Activated T-helper 1 cell treated with anti-CD3 and anti-CD28 coated beads, Interleukin-12 subunit alpha, Interleukin-12 subunit beta, Interleukin-2, Interleukin-4 antibody, amounts not matched to agents 30 ng/mL and 10 ng/mL and 1 ng/mL, durations not matched to agents 14 hours and 24 hours and 36 hours (primary cell): ENCODE measurements at regions not wholly inside any gene's neighbourhood (a gene's known extent, or its start where the extent isn't known, plus 50 kb on each side); places are given as distances from the start of the nearest gene placed in this dataset.
"Not testable (repeated sequence)": the region's sequence is repeated elsewhere in the genome, so short reads cannot be mapped to it uniquely, and the experiment has no call there.

Source experiments
- DNase-seq: peaks from one replicate; pipeline ENCODE4 v3.0.0; 2021; ENCODE audit warnings: low spot score
- H3K27ac Mint-ChIP-seq: one replicate; pipeline ENCODE4 v1.8.0; 2021; ENCODE audit warnings: mild to moderate bottlenecking, mixed read lengths
- H3K27me3 Mint-ChIP-seq: one replicate; pipeline ENCODE4 v1.8.0; 2022; ENCODE audit warnings: mild to moderate bottlenecking, moderate library complexity, mixed read lengths; ENCODE audit not compliant: insufficient read depth
- H3K36me3 Mint-ChIP-seq: one replicate; pipeline ENCODE4 v1.8.0; 2021; ENCODE audit warnings: low read depth, mixed read lengths
- H3K4me1 Mint-ChIP-seq: one replicate; pipeline ENCODE4 v1.8.0; 2021; ENCODE audit warnings: low read depth, mixed read lengths
- H3K4me3 Mint-ChIP-seq: one replicate; pipeline ENCODE4 v1.8.0; 2021; ENCODE audit warnings: mild to moderate bottlenecking, moderate library complexity, mixed read lengths
- H3K9me3 Mint-ChIP-seq: one replicate; pipeline ENCODE4 v1.8.0; 2021; ENCODE audit warnings: mixed read lengths
- intact Hi-C: fragments of 100-400 bp; cut with micrococcal nuclease; formaldehyde crosslinking; loops from one replicate; pipeline ENCODE4 v1.15.1; 2024

DNA sequence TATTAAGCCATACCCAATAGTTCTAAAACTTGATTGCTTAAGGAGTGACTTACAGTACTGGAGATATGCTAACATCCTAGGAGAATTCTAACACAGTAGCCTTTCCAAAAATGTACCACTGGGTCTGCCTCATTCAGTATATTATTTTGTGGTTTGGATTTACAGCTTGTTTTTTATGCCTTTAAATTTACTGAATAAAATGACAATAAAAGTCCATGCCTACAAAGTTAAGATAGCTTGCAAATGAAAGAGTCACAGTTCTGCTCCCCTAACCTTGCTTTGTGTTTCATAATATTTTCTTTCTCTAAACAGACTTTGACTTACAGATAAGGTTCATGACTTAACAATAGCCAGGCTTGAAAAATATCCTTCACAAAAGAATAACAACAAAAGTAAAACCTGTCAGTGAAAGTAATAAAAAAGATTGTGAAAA, 951.1 kb upstream of the NUDT12 start:
- no peaks in the 10 kb centered on the region for H3K4me1 Mint-ChIP-seq
- H3K27me3 Mint-ChIP-seq, result no peaks in the 10 kb centered on the region
- no peak for DNase-seq
- intact Hi-C loops, result no loop called here
- no peaks in the 10 kb centered on the region for H3K36me3 Mint-ChIP-seq
- no peak overlapping the region for H3K4me3 Mint-ChIP-seq
- H3K27ac Mint-ChIP-seq, result no peak overlapping the region
- peaks cover 1% of the 10 kb centered on the region for H3K9me3 Mint-ChIP-seq

DNA sequence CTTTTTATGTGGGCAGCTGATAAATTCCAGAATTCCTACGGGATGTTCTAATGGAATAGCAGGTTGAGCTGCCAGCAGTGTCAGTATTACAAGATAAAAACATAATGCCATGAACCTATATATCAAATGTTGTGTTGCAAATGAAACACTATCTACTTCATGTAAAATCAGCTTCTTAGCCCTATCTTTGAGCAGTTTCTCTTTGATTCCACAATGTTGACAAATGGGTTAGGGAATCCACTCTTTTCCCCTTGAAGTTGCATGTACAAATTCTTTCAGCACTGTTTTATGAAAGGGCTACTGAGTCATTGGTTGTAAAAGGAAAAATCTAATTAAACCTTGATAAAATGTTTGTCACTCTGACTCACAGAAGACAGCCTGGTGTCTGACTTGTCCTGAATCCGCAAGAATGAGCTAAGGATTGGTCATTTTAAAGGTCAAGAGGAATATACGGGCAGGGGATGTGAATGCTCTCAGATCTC, 950.6 kb upstream of the NUDT12 start:
- H3K36me3 Mint-ChIP-seq, result no peaks in the 10 kb centered on the region
- H3K27me3 Mint-ChIP-seq, result no peaks in the 10 kb centered on the region
- intact Hi-C loops, result no loop called here
- no peak overlapping the region for H3K4me3 Mint-ChIP-seq
- no peak for DNase-seq
- peaks cover 4% of the 10 kb centered on the region for H3K9me3 Mint-ChIP-seq
- no peak overlapping the region for H3K27ac Mint-ChIP-seq
- no peaks in the 10 kb centered on the region for H3K4me1 Mint-ChIP-seq

DNA sequence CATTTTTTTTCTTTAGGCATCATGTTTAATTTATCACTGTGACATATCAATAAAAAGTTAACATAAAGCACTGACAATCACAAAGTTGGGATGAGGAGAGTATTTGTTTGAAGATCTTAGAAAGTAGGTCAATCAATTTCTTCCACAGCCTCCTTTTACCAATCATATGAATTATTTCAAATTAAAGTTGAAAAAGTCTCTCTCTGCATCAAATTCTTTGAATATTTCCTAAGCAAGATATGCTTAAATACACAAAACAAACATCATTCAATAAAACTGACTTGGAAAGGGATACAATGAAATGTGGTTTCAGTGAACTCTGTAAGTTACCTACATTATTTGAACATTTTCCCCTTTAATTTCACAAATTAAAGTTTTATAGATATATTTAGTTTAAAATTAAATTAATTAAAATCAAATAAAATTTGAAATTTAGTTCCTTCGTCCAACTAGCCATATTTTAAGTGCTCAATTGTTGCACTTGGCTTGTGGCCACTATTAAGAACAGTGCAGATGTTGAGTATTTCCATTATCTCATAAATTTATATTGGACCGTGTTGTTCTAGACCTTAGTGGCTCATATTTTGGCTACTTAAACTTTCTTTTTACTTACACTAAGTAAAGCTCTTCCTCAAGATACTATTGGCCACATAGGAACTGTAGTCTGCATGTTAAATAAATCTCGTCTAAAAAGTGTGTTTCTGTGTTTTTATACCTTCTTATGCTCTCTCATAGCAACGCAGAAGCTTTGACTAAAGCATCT, 949.7 kb upstream of the NUDT12 start:
- no peak overlapping the region for H3K27ac Mint-ChIP-seq
- no peak overlapping the region for H3K4me3 Mint-ChIP-seq
- DNase-seq, result no peak
- H3K27me3 Mint-ChIP-seq, result no peaks in the 10 kb centered on the region
- intact Hi-C loops, result no loop called here
- H3K4me1 Mint-ChIP-seq, result no peaks in the 10 kb centered on the region
- no peaks in the 10 kb centered on the region for H3K36me3 Mint-ChIP-seq
- H3K9me3 Mint-ChIP-seq, result peaks cover 4% of the 10 kb centered on the region

DNA sequence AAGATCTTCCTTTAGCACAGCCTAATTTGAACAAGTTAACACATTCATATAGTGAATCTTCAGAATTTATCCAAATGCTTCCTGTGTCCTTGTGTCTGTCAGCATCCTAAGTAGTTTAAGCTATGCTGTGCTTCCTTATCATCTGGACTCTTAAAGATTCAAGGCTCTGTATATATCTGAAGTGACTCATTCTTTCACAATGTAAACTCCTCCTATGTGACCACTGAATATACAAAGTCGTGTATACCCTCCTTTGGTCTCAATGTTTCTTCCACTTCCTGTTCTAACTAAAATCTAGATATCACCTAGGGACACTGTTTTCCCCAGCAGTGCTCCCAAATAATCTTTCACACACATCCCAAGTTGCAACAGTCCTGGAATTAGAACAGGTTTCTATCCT, 935.7 kb upstream of the NUDT12 start:
- Mint-ChIP-seq H3K9me3 (peaks cover 17% of the 10 kb centered on the region), H3K27ac (no peak overlapping the region), H3K4me3 (no peak overlapping the region), H3K27me3 (no peaks in the 10 kb centered on the region), H3K4me1 (no peaks in the 10 kb centered on the region), H3K36me3 (no peaks in the 10 kb centered on the region)
- no peak for DNase-seq
- intact Hi-C loops, result no loop called here

DNA sequence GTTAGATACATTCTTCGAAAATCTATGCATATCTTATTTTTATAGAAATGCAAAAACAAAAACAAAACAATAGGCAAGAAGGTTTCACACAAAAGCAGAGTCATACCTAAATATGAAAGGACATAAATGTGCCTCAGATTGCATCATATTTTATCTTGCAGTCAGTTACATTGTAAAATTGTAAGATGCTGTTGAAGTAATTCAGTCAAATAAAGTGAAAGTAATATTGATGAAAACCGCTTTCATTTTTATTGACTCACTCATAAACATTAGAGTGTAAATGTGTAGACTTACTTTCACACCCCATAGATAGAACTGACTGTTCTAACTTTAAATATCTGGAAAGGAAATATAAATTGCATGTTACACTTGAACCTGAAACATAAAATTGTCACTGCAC, 931.5 kb upstream of the NUDT12 start:
- H3K4me3 Mint-ChIP-seq, result no peak overlapping the region
- peaks cover 5% of the 10 kb centered on the region for H3K9me3 Mint-ChIP-seq
- H3K27ac Mint-ChIP-seq, result no peak overlapping the region
- no peaks in the 10 kb centered on the region for H3K27me3 Mint-ChIP-seq
- no peak for DNase-seq
- intact Hi-C loops, result no loop called here
- H3K4me1 Mint-ChIP-seq, result no peaks in the 10 kb centered on the region
- H3K36me3 Mint-ChIP-seq, result no peaks in the 10 kb centered on the region

- H3K4me3 Mint-ChIP-seq, result no peak overlapping the region
- H3K27ac Mint-ChIP-seq, result no peak overlapping the region
- intact Hi-C loops, result no loop called here
- no peaks in the 10 kb centered on the region for H3K36me3 Mint-ChIP-seq
- no peaks in the 10 kb centered on the region for H3K27me3 Mint-ChIP-seq
- no peaks in the 10 kb centered on the region for H3K4me1 Mint-ChIP-seq
- H3K9me3 Mint-ChIP-seq, result peaks cover 12% of the 10 kb centered on the region
- DNase-seq, result no peak
These were observed 910.2 kb upstream of the NUDT12 start for GRCh38 chr5:104472811-104473210.

GRCh38 chr5:104456122-104456521, 893.5 kb upstream of the NUDT12 start:
- intact Hi-C loops, result no loop called here
- Mint-ChIP-seq H3K4me3 (no peak overlapping the region), H3K36me3 (no peaks in the 10 kb centered on the region), H3K4me1 (no peaks in the 10 kb centered on the region), H3K27me3 (no peaks in the 10 kb centered on the region), H3K9me3 (peaks cover 15% of the 10 kb centered on the region), H3K27ac (no peak overlapping the region)
- DNase-seq, result no peak

- Mint-ChIP-seq H3K27ac (no peak overlapping the region), H3K4me3 (no peak overlapping the region), H3K9me3 (peaks cover 15% of the 10 kb centered on the region), H3K27me3 (no peaks in the 10 kb centered on the region), H3K36me3 (no peaks in the 10 kb centered on the region), H3K4me1 (no peaks in the 10 kb centered on the region)
- intact Hi-C loops, result no loop called here
- DNase-seq, result no peak
These were observed 890.0 kb upstream of the NUDT12 start for GRCh38 chr5:104452550-104452949.

DNA sequence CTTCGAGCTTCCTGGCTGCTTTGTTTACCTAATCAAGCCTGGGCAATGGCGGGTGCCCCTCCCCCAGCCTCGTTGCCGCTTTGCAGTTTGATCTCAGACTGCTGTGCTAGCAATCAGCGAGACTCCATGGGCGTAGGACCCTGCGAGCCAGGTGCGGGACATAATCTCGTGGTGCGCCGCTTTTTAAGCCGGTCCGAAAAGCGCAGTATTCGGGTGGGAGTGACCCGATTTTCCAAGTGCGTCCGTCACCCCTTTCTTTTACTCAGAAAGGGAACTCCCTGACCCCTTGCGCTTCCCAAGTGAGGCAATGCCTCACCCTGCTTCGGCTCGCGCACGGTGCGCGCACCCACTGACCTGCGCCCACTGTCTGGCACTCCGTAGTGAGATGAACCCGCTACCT, 889.3 kb upstream of the NUDT12 start:
- H3K4me1 Mint-ChIP-seq, H3K36me3 Mint-ChIP-seq, H3K27ac Mint-ChIP-seq, DNase-seq, intact Hi-C loops, H3K27me3 Mint-ChIP-seq, H3K4me3 Mint-ChIP-seq: not testable (repeated sequence)
- H3K9me3 Mint-ChIP-seq, result peaks cover 13% of the 10 kb centered on the region

DNA sequence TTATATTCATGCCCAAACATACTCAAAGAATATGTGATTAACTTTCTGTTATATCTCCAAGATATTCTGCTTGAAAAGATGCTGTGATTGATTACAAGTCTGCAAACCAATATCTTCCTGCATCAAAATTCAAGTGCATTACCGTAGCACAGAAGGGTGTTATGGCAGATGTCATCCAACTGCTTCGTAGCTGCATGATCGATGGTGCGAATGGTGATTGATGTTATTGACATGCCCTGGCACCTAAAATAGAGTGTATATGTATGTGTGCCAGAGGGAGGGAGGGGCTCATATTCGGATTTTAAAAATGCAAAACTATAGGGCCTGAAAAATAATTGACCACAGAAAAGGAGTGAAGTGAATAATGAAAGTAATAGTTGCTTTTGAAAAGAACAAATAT, 882.1 kb upstream of the NUDT12 start:
- intact Hi-C loops, result no loop called here
- Mint-ChIP-seq H3K27me3 (no peaks in the 10 kb centered on the region), H3K9me3 (peaks cover 4% of the 10 kb centered on the region), H3K4me3 (no peak overlapping the region), H3K36me3 (no peaks in the 10 kb centered on the region), H3K27ac (no peak overlapping the region), H3K4me1 (no peaks in the 10 kb centered on the region)
- DNase-seq, result no peak

GRCh38 chr5:104443706-104444105, 881.1 kb upstream of the NUDT12 start:
- peaks cover 4% of the 10 kb centered on the region for H3K9me3 Mint-ChIP-seq
- H3K4me3 Mint-ChIP-seq, result no peak overlapping the region
- no peak for DNase-seq
- no peaks in the 10 kb centered on the region for H3K27me3 Mint-ChIP-seq
- no peaks in the 10 kb centered on the region for H3K4me1 Mint-ChIP-seq
- H3K36me3 Mint-ChIP-seq, result no peaks in the 10 kb centered on the region
- no peak overlapping the region for H3K27ac Mint-ChIP-seq
- intact Hi-C loops, result no loop called here

DNA sequence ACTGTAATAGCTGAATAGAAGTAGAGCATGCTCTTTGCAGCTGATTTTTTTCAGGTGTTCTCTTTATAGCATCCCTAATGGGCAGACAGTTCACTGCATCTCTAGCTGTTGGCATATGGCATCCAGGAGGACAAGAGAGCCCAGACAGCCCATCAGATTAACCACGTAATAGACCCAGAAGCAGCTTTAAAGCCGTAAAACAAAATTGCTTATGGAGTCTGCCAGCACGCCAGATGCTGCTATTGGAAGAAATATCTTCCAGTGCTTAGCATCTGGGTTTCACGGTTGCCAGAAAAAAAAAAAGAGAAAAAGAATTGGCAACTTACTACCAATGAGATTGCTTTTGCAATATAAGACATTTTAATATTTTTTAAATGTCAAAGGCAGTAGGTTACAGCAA, 869.4 kb upstream of the NUDT12 start:
- H3K27me3 Mint-ChIP-seq, result no peaks in the 10 kb centered on the region
- H3K27ac Mint-ChIP-seq, result no peak overlapping the region
- H3K36me3 Mint-ChIP-seq, result no peaks in the 10 kb centered on the region
- no peak for DNase-seq
- H3K9me3 Mint-ChIP-seq, result no peaks in the 10 kb centered on the region
- intact Hi-C loops, result no loop called here
- no peaks in the 10 kb centered on the region for H3K4me1 Mint-ChIP-seq
- H3K4me3 Mint-ChIP-seq, result no peak overlapping the region

- Mint-ChIP-seq H3K36me3 (no peaks in the 10 kb centered on the region), H3K9me3 (no peaks in the 10 kb centered on the region), H3K4me3 (no peak overlapping the region), H3K4me1 (no peaks in the 10 kb centered on the region), H3K27ac (no peak overlapping the region), H3K27me3 (no peaks in the 10 kb centered on the region)
- DNase-seq, result no peak
- intact Hi-C loops, result no loop called here
These were observed 868.5 kb upstream of the NUDT12 start for GRCh38 chr5:104431002-104431620.
